GM19468 (cell line): ENCODE measurements at regions not wholly inside any gene's neighbourhood (a gene's known extent, or its start where the extent isn't known, plus 50 kb on each side); places are given as distances from the start of the nearest gene placed in this dataset.

Experiments
- ATAC-seq: cut with Tn5 transposase; IDR thresholded peaks from one replicate; pipeline ENCODE4 v1.9.1; 2021; ENCODE audit warnings: mild to moderate bottlenecking, moderate library complexity, moderate number of reproducible peaks; ENCODE audit not compliant: unreplicated experiment; ENCODE audit errors: extremely low read depth

GRCh38 chrX:134172588-134173259 is 64.3 kb upstream of the CCDC160 start:
- no peak for ATAC-seq

GRCh38 chrX:134173541-134174272 is 63.3 kb upstream of the CCDC160 start:
- no peak for ATAC-seq

- ATAC-seq, result no peak
These were observed 62.7 kb upstream of the CCDC160 start for GRCh38 chrX:134174273-134174660.

DNA sequence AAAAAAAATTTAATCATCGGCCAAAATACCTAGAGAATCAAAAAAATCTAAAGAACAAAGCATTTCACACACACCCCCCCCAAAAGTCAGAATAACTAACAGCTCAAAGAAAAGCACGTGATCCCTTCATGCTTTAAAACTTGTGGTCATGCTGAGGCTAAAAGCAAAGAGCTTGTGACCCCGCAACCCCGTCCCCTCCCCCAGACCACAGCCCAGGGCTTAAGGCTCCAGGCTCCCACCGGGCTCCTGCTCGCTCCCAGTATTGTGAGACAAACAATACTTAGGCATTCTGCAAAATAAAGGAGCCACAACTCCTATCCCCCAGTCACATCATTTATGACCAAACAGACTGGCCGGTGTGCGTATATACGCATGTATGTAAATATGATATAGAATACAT is 62.1 kb upstream of the CCDC160 start:
- no peak for ATAC-seq

DNA sequence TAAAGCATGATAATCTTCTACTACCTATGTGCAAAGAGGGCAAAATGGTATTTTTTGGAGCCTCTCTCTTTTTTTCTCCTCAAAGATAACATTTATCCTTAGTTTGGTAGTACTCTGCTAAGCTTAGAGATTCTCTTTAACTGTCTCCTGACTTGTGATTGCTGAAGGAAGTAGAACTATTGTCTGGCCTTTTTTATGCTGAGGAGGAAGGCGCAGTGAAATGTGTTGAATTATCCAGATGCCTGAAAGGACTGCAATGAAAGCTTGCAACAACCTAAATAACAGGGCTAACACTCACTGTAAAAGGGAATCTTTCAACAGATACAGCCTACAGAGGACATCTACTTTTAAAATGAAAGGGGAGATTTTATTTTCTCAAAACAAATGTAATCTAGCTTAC is 59.5 kb upstream of the CCDC160 start:
- no peak for ATAC-seq

DNA sequence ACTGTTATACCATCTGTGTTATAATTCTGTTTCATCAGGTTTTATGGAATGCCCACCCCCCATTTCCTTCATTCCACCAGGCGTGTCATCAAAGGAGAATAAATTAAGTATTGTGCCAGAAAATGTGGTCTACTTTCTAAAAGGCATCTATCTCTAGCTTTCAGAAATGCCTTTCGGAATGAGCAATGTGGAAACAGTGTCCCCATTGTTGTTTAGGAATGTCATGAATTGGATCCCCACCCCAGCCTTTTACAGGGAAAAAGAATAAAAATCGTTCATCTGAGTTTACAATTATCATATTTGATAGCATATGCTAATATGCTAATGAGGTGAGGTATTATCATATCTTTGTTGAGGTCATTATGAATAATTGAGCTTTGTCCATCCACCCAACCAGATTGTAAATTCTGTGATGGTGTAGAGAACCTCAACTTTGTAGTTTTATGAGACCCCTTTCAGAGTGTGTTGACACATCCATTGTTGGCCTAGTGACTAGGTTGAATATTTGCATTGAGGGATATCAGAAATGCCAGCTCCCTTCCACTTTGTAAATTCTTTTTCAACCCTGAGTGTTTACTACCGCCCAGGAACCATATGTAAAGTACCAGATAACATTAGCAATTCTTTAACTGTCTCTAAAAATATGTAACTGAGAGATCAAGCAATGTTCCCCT is 56.2 kb upstream of the CCDC160 start:
- no peak for ATAC-seq

DNA sequence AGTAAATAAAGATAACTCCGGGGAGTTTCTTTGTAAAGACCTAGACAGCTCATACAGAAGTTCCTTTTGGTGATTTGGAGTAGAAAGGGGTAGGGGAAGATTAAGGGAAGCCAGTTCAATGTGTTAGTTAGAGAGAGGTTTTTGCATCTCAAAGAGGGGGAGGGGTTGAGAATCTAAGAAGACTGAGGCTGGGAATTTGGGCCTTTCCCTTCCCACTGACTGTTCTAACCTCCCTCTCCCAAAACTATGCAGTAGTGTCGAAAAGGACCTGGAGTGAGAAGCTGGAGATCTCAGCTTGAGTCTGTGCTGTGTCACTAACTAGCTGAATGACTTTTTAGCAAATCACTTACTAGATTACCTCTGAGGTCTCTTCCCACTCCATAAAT is 55.7 kb upstream of the CCDC160 start:
- no peak for ATAC-seq

GRCh38 chrX:134183665-134184064 is 53.3 kb upstream of the CCDC160 start:
- ATAC-seq, result no peak

GRCh38 chrX:134184936-134185335 is 52.0 kb upstream of the CCDC160 start:
- no peak for ATAC-seq

DNA sequence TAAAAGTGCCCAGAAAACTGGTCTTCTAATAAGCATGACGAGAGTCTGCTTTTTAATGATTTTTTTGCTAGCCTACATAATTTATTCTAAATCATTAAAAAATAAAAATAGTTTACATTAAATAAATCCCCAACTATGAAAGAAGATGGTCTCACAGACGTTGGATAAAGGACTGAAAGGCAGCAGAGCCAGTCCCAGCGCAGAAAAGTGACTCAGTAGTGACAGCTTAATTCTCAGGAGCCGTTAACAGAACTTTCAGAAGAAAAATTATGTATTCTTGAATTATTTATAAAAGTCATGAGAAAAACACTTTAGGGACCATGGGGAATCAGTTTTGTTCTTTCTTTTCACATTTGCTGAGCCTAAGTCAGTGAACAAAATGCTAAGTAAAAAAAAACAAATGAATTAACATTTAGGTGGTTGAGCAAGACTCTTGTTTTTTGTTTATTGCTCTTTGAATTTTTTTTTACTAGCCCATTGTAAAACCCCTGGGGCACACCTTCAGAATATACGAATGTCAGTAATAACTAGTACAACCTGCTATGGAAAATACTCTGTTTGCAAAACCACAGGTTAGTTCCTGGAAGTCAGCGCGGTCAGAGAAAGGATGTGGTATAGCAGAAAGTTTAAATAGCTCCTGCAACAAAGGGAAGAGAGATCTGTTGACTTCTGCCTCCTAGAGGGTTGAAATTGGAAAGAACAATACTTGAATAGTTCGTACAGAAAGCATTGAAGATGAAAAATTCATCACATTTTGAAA is 50.4 kb upstream of the CCDC160 start:
- ATAC-seq, result no peak
